Endodermal cell (in vitro differentiated cells): ENCODE measurements at regions not wholly inside any gene's neighbourhood (a gene's known extent, or its start where the extent isn't known, plus 50 kb on each side); places are given as distances from the start of the nearest gene placed in this dataset.

Experiments used
- DNase-seq: peaks from one replicate; pipeline ENCODE4 v3.0.0-alpha.2; 2017
- H3K27ac ChIP-seq: 2 replicates; pipeline ENCODE4 v1.5.1; 2013; ENCODE audit warnings: mild to moderate bottlenecking, low read depth, low read length, moderate library complexity
- H3K27me3 ChIP-seq: 2 replicates; pipeline ENCODE4 v1.6.1; 2013; ENCODE audit warnings: mild to moderate bottlenecking, low read length, moderate library complexity; ENCODE audit not compliant: insufficient read depth, control insufficient read depth, poor library complexity, severe bottlenecking
- H3K36me3 ChIP-seq: 2 replicates; pipeline ENCODE4 v1.7.0; 2013; ENCODE audit warnings: mild to moderate bottlenecking, low read length, moderate library complexity; ENCODE audit not compliant: control insufficient read depth, insufficient read depth
- H3K4me1 ChIP-seq: one replicate; pipeline ENCODE4 v1.7.0; 2013; ENCODE audit warnings: low read length; ENCODE audit not compliant: control insufficient read depth, insufficient read depth
- H3K4me3 ChIP-seq: 2 replicates; pipeline ENCODE4 v1.5.1; 2013; ENCODE audit warnings: mild to moderate bottlenecking, low read length, moderate library complexity
- H3K9ac ChIP-seq: 2 replicates; pipeline ENCODE4 v1.6.1; 2013; ENCODE audit warnings: mild to moderate bottlenecking, low read length, moderate library complexity; ENCODE audit not compliant: poor library complexity, severe bottlenecking; ENCODE audit errors: extremely low read depth
- H3K9me3 ChIP-seq: 2 replicates; pipeline ENCODE4 v1.6.1; 2013; ENCODE audit warnings: mild to moderate bottlenecking, low read length, moderate library complexity; ENCODE audit not compliant: control insufficient read depth
- H3K27ac Mint-ChIP-seq: 2 replicates; pipeline ENCODE4 v1.8.0; 2020; ENCODE audit warnings: mixed read lengths
- H3K27me3 Mint-ChIP-seq: 2 replicates; pipeline ENCODE4 v1.8.0; 2021; ENCODE audit warnings: mild to moderate bottlenecking, mixed read lengths; ENCODE audit not compliant: insufficient read depth
- H3K36me3 Mint-ChIP-seq: 2 replicates; pipeline ENCODE4 v1.8.0; 2020; ENCODE audit warnings: low read depth, mixed read lengths
- H3K4me1 Mint-ChIP-seq: 2 replicates; pipeline ENCODE4 v1.8.0; 2020; ENCODE audit warnings: mixed read lengths
- H3K4me3 Mint-ChIP-seq: 2 replicates; pipeline ENCODE4 v1.8.0; 2020; ENCODE audit warnings: mild to moderate bottlenecking, moderate library complexity, mixed read lengths
- H3K9me3 Mint-ChIP-seq: 2 replicates; pipeline ENCODE4 v1.8.0; 2020; ENCODE audit warnings: mild to moderate bottlenecking, mixed read lengths
- WGBS, 2 experiments: methylation state at CpG; one replicate each; pipeline versions ENCODE4 v1.1.5 to v1.1.7; 2013; ENCODE audit warnings: missing lambda C conversion rate in 2 of 2, mixed read lengths in 1 of 2; ENCODE audit not compliant: insufficient coverage in 1 of 2, insufficient read length in 1 of 2; 5-methylcytosine and 5-hydroxymethylcytosine counted together
- TF ChIP-seq, protein P1 (sequence below): fragments of 200-600 bp; sonication (generic); conservative IDR thresholded peaks from 2 replicates; pipeline ENCODE4 v1.5.0; 2021; ENCODE audit warnings: antibody characterized with exemption, mild to moderate bottlenecking

DNA sequence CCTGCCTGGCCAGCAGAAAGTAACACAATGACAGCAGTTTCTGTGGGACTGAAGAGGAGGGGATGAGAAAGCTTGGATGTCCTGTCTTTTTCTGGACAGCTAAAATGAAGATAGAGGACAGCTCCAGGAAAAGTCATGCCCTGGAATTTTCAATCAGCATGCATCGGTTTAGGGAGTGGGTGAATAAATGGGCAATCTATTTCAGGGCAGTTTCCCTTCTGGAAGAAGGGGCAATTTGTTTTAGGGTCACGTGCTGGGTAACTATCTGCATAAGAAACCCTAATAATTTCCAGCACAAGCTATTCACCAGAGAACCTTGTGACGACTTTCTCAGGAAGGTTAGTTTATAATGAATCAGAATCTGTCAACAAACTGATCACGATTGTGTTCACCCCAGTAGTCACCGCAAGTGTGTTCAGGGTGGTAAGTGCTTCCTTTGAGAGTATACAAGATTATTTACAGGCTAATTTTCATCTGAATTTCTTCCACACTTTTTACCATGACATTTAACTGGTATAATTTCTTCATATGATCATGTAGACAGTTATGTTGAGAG is 318.0 kb upstream of the GBE1 start:
- no peak overlapping the region for H3K4me3 Mint-ChIP-seq
- H3K27ac ChIP-seq, result no peak overlapping the region
- no peak overlapping the region for H3K9ac ChIP-seq
- no peaks in the 10 kb centered on the region for H3K9me3 ChIP-seq
- no peaks in the 10 kb centered on the region for H3K27me3 Mint-ChIP-seq
- H3K27ac Mint-ChIP-seq, result no peak overlapping the region
- TF ChIP-seq, protein P1, sequence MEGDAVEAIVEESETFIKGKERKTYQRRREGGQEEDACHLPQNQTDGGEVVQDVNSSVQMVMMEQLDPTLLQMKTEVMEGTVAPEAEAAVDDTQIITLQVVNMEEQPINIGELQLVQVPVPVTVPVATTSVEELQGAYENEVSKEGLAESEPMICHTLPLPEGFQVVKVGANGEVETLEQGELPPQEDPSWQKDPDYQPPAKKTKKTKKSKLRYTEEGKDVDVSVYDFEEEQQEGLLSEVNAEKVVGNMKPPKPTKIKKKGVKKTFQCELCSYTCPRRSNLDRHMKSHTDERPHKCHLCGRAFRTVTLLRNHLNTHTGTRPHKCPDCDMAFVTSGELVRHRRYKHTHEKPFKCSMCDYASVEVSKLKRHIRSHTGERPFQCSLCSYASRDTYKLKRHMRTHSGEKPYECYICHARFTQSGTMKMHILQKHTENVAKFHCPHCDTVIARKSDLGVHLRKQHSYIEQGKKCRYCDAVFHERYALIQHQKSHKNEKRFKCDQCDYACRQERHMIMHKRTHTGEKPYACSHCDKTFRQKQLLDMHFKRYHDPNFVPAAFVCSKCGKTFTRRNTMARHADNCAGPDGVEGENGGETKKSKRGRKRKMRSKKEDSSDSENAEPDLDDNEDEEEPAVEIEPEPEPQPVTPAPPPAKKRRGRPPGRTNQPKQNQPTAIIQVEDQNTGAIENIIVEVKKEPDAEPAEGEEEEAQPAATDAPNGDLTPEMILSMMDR, result no peak
- no peaks in the 10 kb centered on the region for H3K36me3 ChIP-seq
- no peaks in the 10 kb centered on the region for H3K4me1 Mint-ChIP-seq
- no peaks in the 10 kb centered on the region for H3K27me3 ChIP-seq
- DNase-seq, result no peak
- WGBS, 2 experiments, result 91% methylated on average over 5 of the region's 5 CpGs; no CpG with 5 or more reads in 1 of the 2 experiments
- H3K4me1 ChIP-seq, result no peaks in the 10 kb centered on the region
- no peak overlapping the region for H3K4me3 ChIP-seq
- no peaks in the 10 kb centered on the region for H3K9me3 Mint-ChIP-seq
- H3K36me3 Mint-ChIP-seq, result no peaks in the 10 kb centered on the region

DNA sequence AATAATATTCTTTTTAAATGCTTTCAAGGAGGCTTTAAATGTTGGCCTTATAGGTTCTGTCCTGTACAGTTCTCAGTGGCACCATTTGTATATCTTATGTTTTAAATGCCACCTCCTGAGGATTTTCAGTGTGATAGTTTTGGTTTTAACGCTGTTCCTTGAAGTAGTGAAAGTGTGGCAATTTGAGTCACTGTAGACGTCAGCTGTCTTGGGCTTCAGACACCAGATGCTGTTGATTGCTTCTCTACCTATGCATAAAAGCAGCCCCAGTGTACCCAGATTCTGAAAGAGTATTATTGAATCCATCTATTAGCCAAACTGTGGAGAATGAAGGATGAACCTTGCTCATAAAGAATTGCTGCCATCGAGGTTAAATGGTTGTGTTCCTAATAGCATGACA is 316.8 kb upstream of the GBE1 start:
- H3K27ac Mint-ChIP-seq, result no peak overlapping the region

GRCh38 chr3:82067420-82067819 is 306.0 kb upstream of the GBE1 start:
- no peak for DNase-seq
- Mint-ChIP-seq H3K27me3 (no peaks in the 10 kb centered on the region), H3K27ac (no peak overlapping the region), H3K4me1 (no peaks in the 10 kb centered on the region), H3K4me3 (no peak overlapping the region), H3K9me3 (no peaks in the 10 kb centered on the region), H3K36me3 (no peaks in the 10 kb centered on the region)
- TF ChIP-seq, protein P1, result no peak
- Histone ChIP-seq H3K36me3 (no peaks in the 10 kb centered on the region), H3K4me1 (no peaks in the 10 kb centered on the region), H3K9ac (no peak overlapping the region), H3K4me3 (no peak overlapping the region), H3K9me3 (no peaks in the 10 kb centered on the region), H3K27ac (no peak overlapping the region), H3K27me3 (no peaks in the 10 kb centered on the region)
- WGBS, 2 experiments, result 92 to 95% methylated on average over 6 to 7 of the region's 7 CpGs

More for the DNA sequence above, 316.8 kb upstream of the GBE1 start:
- no peak for DNase-seq
- Mint-ChIP-seq H3K36me3 (no peaks in the 10 kb centered on the region), H3K4me1 (no peaks in the 10 kb centered on the region), H3K9me3 (no peaks in the 10 kb centered on the region), H3K4me3 (no peak overlapping the region), H3K27me3 (no peaks in the 10 kb centered on the region)
- Histone ChIP-seq H3K36me3 (no peaks in the 10 kb centered on the region), H3K27ac (no peak overlapping the region), H3K4me1 (no peaks in the 10 kb centered on the region), H3K27me3 (no peaks in the 10 kb centered on the region), H3K9ac (no peak overlapping the region), H3K9me3 (no peaks in the 10 kb centered on the region), H3K4me3 (no peak overlapping the region)
- TF ChIP-seq, protein P1, result no peak
- 93 to 100% methylated on average over 1 to 3 of the region's 3 CpGs for WGBS, 2 experiments
